Inferior parietal cortex (tissue), 1 donor: ENCODE measurements at regions not wholly inside any gene's neighbourhood (a gene's known extent, or its start where the extent isn't known, plus 50 kb on each side); places are given as distances from the start of the nearest gene placed in this dataset.

Source experiments
- DNase-seq: peaks from one replicate; pipeline ENCODE4 v3.0.0-alpha.2; 2016; ENCODE audit errors: extremely low spot score

- no peak for DNase-seq
These were observed 136.8 kb upstream of the AFF2 start for GRCh38 chrX:148363471-148364235.

DNA sequence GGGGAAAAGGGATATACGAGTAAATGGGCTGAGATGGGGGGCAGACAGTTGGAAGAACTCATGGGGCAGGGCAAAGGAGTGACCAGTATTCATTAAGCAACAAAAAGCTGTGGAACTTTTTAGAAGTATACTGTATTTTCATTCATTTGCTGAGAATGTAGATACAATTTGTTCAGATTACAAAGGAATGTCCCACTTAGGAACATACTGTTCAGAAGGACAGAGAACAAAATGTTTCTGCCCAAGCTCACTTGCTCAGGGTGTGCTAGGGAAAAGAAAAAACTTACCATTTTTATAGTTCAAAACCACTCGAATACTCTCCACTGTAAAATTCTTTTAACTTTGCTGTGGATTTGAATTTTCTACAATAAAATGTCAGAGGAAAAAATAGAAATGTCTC lies 135.2 kb upstream of the AFF2 start:
- no peak for DNase-seq

DNA sequence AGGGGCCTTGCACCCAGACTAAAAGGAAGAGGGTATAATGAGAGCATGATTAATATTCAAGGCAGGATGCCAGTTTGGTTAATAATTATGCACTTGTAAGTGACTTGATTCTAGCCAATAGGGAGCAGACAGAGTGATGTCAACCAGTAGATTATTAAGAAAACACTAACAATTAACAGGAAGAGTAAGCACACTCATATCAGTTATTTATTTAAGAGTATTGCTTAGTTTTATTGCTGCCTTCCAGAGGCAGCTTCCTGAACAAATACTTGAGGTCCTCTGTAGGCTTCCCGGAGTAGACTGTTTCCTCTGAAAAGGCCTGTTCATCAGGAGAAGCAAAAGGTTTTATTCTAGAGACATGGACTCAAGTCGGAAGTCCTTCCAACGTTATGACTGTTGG lies 129.1 kb upstream of the AFF2 start:
- DNase-seq, result no peak

- DNase-seq, result no peak
These were observed 127.5 kb upstream of the AFF2 start for GRCh38 chrX:148372925-148373324.

DNA sequence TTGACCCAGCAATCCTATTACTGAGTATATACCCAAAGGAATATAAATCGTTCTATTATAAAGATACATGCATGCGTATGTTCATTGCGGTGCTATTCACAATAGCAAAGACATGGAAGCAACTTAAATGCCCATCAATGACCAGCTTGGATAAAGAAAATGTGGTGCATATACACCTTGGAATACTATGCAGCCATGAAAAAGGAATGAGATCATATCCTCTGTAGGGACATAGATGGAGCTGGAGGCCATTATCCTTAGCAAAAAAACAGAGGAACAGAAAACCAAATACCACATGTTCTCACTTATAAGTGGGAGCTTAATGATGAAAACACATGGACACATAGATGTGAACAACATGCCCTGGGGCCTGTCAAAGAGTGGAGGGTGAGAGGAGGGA lies 124.1 kb upstream of the AFF2 start:
- DNase-seq, result no peak

GRCh38 chrX:148380107-148380506 lies 120.3 kb upstream of the AFF2 start:
- no peak for DNase-seq

DNA sequence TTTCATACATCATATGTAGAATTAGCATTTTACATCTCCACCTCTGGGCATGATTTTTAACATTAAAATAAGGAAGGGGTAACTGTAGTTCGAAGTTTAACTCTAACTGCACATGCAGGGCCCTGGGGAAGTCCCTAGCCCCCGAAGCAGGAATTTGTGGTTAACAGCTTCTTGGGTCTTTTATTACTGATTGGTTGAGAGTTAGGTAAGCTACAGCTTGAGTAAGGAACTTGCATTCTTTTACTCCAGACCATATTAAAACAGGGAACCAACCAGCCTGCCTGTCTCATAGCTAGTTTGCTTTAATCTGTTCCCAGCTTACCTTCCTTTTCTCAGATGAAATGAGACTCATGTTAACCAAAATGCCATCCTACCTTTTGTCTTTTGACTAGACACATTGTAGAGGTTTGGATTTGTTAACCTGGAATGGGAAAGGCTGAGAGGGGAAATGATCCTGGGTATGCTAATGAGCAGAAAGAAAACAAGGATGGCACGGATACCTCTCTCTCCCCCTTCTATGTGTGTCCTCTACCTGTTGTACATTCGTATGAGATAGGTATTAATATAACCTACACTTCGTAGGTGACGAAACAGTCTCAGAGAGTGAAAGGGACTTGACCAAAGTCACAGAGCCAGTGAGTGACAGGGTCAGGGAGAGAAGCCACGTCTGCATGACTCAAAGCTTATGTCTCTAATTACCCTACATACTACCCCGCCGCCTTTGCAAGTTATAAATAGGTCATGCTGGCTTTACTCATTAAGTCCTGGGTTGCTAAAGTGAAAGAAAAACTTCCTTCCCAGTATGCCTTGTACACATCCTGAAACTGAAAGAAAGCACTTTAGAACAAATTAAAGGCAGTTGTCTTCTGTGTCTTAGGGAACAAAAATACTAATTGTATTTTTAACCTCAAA lies 119.5 kb upstream of the AFF2 start:
- no peak for DNase-seq

GRCh38 chrX:148381603-148382002 lies 118.8 kb upstream of the AFF2 start:
- no peak for DNase-seq

DNA sequence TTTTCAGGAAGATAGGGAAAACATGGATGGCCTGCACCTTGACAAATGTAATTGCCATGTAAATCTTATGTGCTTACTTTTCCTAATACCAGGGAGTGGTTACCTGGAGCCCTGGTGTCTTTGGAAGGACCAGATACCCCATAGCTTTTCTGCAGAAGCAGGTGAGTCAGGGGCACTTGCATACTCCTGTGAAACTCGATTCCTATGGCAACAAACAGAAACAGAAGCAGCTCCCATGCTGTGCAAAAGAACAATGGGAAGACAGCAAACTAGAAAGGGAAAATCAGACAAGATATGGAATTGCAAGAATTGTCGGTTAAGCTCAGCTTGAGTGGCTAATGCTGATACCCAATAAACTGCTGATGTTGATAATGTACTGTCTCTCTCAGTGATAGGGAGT lies 117.4 kb upstream of the AFF2 start:
- no peak for DNase-seq

- DNase-seq, result no peak
These were observed 114.9 kb upstream of the AFF2 start for GRCh38 chrX:148385471-148385870.

GRCh38 chrX:148389629-148390028 lies 110.8 kb upstream of the AFF2 start:
- no peak for DNase-seq

- DNase-seq, result no peak
These were observed 88.4 kb upstream of the AFF2 start for GRCh38 chrX:148412006-148412405.

DNA sequence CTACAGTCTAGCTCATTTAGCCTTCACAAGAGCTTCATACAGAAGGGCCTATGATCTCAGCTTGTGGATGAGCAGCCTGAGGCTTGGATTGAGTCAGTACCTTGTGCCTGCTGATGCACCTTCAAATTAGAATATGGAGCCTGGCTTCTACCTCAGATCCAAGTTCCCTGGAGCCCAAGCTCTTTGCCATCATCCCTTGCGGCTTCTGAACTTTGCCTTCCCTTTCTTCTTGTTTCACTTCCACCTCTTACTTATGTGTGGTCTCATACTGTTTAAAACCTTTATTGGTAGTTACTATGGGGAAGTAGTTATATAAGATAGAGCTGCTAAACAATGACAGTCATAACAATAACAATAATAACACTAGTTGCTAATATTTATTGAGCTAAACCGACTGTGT lies 84.3 kb upstream of the AFF2 start:
- DNase-seq, result no peak

DNA sequence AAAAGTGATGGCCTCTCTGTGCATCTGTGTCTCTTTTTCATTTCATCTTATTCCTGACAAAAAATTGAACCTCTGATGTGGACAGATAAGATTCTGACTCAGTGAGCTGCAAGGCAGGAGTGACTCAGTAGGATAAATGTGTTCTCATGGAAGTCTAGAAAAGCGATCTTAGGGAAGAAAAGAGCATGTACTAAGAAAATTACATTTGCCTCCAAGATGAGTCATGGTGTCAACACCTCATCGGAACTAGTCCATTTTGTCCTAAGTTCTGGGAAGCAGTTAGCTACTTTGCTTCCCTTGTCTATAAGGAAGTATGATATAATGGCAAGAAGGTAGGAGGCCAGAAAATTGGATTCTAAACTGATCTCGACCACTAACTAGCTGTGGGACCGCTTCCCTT lies 83.5 kb upstream of the AFF2 start:
- no peak for DNase-seq

- DNase-seq, result no peak
These were observed 82.5 kb upstream of the AFF2 start for GRCh38 chrX:148417934-148418333.

DNA sequence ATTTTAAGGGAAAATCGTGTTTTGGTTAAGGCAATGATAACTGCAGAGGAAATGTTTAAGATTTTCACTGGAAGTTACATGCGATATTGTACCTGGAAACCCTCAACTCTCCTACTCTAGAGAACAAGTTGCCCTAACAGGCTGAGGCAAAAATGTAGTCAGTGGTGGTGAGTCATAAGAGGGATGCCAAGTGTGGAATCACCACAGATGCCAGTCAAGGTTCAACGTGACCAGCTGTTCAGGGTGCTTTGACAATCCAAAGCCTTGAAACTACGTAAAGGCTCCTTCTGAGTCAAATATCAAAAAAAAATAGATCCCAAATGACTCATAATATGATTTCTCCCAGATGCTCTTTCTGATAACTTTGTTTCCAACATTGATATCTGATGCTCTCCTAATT lies 77.9 kb upstream of the AFF2 start:
- DNase-seq, result no peak

GRCh38 chrX:148424570-148424969 lies 75.8 kb upstream of the AFF2 start:
- no peak for DNase-seq

DNA sequence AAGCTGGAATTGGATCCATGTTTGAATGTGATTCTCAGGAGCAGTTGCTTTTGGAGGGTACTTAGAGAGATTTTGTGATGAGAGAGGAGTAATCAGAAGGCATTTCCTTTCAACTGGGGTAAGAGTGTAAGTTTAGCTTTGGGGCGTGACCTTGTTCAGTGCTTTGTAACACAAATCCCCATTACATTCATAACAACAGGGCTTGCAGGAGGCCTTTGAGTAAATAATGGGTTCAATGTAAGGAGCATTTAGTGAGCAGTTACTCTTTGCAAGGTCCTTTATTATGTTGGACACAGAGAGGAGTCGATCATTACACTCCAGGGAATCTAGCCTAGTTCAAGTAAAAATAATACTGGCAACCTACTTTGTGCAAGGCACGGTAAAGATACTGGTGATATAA lies 74.0 kb upstream of the AFF2 start:
- DNase-seq, result no peak

DNA sequence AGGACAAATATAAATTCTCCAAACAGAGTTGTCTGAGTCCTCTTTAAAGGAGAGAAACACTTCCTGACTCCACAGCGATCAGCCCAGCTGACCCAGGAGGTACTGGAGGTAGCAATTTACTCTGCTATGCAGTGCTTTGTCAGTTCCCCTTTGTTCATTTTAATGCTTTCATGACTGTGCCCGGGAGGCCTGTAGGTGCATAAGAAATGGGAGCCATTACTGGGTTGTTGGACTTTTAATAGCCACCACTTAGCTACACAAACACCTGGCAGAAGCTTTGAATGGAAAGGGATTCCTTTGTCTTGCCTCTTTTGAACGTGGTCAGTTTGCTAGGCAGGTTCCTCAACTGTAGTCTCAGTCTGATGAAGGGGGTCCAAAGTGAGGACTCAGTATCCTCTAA lies 59.0 kb upstream of the AFF2 start:
- no peak for DNase-seq

GRCh38 chrX:148443216-148443615 lies 57.2 kb upstream of the AFF2 start:
- DNase-seq, result no peak

GRCh38 chrX:148448686-148449085 lies 51.7 kb upstream of the AFF2 start:
- DNase-seq, result no peak
